T-helper 2 cell (primary cell): ENCODE measurements at regions not wholly inside any gene's neighbourhood (a gene's known extent, or its start where the extent isn't known, plus 50 kb on each side); places are given as distances from the start of the nearest gene placed in this dataset.

Experiments used
- DNase-seq, 5 experiments: peaks; one replicate each; pipeline versions ENCODE4 v3.0.0 to v3.0.0-alpha.2; 2012 to 2022

DNA sequence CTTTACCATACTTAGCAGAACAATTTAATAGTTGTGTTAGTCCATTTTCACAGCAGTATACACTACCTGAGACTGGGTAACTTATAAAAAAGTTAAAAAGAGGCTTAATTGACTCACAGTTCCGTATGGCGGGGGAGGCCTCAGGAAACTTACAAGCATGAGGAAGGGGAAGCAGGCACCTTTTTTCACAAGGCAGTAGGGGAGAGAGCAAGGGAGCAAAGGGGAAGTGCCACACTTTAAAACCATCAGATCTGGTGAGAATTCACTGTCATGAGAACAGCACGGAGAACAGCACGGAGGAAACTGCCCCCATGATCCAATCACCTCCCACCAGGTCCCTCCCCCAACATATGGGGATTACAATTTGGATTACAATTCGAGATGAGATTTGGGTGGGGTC is 269.9 kb downstream of the MTRR start:
- DNase-seq: no peak

DNA sequence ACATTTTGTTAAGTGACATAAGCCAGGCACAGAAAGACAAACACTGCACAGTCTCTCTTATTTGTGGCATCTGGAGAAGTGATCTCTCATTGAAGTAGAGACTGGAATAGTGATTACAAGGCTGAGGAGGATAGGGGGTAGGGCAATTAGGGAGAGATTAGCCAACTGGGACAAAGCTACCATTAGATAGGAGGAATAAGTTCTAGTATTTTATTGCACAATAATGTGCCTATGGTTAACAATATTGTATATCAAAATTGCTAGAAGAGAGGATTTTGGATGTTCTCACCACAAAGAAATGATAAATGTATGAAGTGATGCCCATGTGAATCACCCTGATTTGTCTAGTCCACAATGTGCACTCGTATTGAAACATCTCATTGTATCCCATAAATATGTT is 281.8 kb downstream of the MTRR start:
- no peak for DNase-seq

DNA sequence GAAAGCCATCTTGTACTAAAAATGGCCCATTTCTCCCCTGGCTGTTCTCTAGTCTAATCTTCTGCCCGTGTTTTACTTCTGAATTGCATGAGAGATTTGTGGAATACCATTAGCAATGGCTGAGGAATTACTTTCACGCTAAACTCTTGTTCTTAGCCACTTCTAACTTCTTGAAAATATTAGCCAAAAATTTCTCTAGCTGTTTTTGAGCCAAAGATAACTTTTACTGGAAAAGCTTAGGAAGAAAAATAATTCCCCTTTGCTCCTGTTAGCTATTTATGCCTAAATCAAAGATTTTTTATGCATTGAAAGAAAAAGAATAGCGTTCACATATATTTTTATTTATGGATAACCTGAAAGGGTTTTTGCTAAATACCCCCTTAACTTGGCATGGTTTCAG is 287.8 kb downstream of the MTRR start:
- no peak for DNase-seq

DNA sequence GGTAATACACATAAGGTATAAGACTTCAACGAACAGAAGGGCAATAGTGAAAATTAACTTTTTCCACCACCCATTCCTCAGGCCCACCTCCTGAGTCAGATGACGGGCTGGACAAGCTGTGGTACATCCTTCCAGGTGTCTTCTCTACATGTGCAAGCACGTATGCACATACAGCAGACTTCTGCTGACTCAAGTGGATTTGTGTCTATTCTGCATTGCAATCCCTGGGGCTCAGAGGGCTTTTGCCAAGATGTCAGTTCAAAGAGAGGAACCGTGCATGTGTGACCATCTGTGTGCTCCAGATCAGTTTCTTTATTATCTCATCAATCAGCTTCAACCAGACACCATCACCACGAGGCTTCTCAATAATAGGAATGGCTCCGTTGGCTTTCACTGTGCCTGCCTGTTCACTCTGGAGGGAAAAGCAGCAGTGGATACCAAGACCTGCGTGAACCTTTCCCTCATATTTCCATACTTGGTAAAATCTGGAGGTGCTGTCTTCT is 288.4 kb downstream of the MTRR start:
- no peak for DNase-seq

DNA sequence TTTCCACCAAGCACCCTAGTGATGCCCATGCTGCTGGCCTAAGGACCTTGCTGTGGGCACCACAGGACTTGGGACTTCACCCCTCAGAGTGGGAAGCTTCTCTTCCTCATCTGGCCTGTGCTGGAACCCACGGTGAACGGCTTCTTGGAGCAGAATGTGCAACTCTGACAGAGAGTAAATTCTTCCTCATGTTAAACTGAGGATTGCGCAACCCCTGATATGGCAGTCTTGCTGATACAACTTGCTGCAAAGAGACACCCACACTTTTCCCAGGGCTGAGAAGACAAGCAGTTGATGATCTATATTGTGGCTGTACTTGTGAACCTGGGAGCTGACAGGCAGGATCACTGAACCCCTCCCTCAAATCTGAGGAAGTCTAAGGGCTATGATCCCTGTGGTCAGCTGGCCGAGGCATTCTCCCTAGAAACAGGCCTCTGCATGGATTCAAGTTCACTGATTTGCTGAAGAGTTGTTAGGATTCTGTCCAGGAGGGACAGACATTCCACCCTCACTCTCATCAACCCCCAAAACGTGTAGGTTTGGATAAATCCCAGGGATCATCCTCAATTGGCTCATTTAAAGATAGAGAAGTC is 307.2 kb downstream of the MTRR start:
- no peak for DNase-seq

DNA sequence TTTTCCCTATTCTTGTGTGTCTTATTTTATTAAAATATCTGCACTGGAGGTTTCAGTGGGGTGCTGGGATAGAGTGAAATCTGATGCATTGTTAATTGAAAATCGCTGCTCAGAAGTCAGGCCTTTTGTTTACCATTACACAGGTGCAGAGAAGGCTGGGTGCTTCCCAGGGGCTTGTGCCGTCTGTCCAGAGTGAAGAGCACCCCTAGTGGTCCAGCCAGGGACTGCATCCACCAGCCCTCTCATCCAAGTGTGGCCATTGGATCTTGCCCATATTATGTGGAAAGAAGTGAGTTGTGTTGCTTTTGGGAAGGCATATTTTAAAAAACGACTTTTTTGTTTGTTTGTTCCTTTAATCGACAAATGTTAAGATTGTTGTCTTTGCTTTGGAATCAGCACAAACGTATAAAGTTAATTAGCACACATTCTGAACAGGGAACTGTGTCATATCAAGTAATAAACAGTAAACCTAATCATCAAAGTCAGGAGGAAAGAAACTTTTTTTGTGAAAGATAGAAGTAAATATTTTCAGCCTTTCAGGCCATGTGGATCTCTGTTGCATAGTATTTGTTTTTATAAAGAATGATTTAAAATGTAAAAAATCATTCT is 315.6 kb downstream of the MTRR start:
- DNase-seq: peak in 1 of 5 experiments; percentile 25

DNA sequence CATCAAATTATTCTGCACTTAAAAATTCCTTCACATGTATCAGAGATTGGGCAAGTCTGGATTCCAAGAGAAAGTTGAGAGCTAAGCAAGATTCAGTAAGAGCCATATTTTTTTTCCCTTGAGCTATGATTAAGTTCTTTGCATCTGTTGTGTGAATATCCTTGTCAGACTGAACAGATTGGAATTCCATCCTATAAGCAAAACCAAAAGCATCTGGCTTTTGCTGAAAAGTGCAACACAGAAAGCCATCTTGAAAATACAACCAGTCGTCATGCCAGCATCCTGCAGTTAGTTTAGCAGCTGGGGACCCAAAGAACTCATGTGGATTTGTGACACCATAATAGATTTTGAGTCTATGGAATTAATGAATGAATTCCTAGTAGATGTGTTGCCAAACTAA is 316.9 kb downstream of the MTRR start:
- DNase-seq: no peak

DNA sequence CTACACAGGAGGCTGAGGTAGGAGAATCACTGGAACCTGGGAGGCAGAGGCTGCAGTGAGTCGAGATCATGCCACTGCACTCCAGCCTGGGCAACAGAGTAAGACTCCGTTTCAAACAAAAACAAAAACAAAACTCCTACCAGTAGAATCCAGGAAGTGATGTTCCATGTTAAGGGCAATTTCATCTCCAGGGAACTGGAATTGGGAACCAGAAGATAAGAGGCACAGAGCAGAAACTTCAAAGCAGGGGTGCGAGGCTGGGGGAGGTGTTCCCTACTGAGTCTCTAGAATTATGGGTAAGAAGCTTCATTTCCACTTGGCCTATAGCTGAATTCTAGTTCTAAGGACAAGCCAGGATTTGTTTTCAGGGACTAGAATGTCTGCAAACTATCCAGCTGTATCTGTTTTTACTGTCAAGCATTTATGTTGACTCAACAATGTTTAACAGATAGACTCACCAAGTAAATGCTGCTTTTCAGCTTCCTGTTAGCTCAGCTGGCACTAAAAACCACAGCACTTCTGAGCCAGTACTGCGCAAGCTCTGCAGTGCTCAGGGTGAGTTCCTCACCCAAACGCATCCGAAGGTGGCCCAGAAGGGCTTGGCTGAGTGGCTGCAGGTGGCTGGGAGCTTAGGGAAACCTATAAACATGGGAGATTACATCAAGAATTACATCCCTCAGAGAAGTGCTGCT is 320.1 kb downstream of the MTRR start:
- DNase-seq: no peak

DNA sequence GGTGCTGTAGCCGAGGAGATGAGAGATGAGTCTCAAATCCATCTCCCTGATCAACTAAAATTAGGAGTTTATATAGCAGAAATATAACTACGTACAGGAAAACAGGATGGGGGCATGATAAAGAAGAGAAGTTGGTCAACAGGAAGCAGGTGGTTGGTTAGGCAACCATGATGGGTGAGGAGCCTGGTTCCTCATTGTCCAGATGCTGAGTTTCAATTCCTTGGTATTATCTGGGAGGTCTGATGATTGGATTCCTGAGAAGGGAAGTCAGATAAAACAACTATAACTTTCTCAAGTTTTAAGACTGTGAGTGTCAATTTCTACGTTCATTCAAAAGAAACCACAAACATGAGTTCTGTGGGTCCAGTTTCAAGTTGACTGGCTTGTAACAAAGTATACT is 323.9 kb downstream of the MTRR start:
- DNase-seq: no peak

DNA sequence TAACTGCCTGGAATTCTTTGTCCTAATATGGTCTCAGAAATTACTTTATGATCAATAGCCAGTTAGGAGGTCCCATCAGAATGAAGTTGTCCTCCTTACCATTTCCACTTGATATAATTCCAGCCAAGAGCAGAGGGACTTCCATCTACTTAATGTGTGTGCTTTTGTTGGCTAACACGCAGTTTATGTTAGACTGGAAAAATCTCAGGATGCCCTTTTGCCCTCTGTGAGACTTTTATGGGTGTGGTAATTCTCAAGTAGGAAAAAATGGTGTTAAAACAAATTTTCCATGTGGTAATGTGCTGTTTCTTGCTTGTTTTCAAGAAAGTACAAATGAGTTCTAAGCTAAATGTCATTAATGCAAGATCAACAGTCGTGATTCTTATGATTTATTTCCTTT is 327.1 kb downstream of the MTRR start:
- DNase-seq: no peak

DNA sequence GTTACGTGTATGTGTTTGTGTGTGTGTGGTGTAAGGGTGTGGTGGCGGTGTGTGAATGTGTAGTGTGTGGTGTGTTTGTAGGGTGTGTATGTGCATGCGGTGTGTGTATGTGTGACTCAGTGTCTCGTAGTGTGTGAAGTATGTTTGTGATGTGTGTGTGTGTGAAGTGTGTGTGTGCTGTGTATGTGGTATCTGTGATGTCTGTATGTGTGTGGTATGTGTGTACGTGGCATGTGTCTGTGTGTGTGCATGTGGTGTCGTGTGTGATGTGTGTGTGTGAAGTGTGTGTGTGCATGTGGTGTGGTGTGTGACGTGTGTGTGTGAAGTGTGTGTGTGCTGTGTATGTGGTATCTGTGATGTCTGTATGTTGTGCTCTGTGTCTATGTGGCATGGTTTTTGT is 339.4 kb downstream of the MTRR start:
- DNase-seq: no peak

DNA sequence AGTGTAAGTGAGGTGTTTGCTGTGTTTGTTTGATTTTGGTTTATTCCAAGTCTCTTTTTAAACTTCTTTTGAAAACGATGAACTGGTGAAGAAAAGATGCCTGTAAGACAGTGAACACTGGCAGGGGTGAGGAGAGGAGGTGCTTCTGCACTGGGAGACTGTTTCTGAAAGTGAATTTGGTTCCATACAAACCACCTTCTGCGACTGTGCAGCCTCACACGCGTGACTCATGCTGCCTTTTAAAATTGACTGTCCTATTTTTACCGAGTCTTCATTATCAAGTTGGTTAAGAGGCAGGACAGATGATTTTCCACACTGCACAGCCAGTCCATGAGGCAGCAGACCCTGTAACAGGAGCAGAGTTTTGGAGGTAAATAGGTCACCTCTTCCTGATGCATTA is 340.6 kb downstream of the MTRR start:
- no peak for DNase-seq

DNA sequence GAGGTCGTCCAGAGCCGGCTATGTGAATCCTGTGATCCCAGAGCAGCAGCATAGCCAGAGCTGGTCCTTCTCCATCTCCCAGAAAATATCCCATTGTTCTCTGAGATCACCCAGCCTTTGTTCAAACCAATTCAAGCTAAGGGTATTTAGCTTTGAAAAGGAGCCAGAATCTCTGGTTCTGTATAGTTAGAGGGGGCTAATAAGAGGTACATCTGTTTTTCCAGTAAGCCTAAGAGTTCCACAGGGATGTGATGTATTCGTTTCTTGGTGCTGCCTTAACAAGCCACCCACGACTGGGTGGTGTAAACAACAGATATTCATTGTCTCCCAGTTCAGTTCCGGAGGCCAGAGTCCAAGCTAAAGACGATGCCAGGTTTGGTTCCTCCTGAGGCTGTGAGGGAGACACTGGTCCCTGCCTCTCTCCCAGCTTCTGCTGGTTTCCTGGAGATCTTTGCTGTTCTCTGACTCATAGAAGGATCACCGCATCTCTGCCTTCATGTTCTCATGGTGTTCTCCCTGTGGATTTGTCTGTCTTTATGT is 344.8 kb downstream of the MTRR start:
- no peak for DNase-seq

DNA sequence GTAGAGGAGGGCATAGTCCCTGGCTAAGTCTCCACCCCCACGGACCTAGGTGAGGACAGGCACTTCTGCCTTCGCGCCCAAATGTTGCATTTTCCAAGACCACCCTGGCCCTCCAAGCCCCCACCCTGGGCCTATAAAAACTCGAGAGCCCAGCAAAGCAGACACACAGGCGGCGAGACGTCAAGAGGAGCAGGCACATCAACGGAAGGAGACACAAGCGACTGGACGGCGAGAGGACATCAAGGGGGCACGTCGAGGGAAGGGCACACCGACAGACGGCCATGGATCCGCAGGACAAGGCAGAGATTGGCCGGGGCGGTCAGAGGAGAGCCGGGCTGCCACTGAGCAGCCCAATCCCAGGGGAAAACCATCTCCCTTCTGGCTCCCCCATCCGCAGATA is 348.0 kb downstream of the MTRR start:
- no peak for DNase-seq

DNA sequence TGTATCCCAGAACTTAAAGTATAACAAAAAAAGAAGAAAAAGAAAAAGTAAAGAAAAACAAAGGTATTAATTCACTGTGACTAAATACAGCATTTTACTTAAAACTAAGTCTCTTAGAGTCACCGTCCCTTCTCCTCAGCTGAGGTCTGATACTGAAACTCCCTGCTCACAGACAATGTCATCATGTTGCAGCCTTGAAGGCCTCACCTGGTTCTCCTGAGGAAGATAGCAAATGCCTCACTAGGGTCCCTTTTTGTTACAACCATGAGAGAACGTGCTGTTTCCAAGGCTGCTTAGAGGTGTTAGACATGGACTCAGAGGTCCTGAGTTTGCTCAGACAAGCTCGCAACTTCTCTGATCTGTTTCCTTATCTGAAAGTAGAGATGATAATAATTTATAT is 357.2 kb downstream of the MTRR start:
- DNase-seq: no peak

DNA sequence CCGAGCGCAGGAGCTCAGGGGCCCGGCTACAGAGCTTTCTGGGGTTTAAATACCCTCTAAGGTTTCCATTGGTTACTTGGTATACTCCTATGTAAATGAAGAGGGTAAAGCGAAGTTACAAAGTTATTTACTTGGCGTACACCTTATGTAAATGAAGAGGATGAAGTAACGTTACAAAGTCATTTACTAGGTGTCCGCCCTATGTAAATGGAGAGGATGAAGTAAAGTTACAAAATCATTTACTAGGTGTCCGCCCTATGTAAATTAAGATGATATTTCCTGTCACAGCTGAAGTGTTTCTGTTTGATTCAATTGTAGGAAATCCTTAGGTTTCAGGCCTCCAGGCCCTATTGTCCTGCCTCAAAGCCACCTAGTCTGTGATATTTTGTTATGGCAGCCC is 358.2 kb downstream of the MTRR start:
- no peak for DNase-seq

DNA sequence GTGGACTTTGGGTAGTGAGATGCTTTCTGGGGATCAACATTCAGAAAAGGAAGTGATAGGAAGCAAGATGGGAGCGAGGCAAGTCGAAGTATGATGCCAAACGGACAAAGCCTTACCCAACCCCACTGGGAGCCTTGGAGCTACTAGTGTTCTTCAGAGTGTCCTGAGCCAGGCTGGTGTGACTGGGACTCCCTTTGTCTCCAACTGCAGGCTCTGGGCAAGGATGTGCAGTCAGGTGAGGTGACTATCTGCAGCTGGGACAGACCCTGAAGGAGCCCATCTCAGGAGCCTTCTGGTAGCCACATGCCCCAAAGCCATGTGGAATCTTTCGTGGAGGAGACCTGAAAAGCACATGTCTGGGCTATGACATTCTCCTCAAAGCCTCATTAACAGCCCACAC is 360.6 kb downstream of the MTRR start:
- no peak for DNase-seq

DNA sequence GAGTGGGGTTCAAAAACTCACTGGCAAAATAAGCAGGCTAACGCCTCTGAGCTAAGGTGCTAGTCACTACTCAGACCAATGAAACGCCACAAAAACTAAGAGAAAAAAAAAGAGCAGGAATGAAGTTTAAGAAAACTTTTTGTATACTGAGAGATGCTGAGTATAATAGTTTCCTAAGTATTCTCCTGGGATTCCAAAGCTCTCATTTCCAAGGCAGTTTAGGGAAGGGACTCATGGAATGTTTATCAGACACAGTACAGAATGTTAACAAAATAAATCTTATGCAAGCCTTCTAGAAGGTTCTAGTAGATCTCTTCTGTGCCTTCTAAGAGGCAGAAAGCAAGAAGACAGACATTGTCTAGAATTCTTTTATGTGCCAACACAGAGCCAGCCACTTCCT is 361.9 kb downstream of the MTRR start:
- no peak for DNase-seq

DNA sequence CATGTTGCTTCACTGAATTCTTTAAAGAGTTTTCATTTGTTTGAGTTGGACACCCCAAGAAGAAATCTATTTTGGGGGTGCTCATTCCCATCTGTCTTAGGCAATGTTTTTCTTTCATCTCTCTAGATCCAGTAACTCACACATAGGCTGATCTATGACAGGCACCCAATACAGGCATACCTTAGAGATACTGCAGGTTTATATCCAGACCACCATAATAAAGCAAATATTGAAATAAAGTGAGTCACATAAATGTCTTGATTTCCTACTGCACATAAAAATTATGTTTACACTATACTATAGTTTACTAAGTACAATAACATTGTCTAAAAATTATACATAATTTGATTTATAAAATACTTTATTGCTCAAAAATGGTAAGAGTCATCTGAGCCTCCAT is 364.5 kb downstream of the MTRR start:
- no peak for DNase-seq

DNA sequence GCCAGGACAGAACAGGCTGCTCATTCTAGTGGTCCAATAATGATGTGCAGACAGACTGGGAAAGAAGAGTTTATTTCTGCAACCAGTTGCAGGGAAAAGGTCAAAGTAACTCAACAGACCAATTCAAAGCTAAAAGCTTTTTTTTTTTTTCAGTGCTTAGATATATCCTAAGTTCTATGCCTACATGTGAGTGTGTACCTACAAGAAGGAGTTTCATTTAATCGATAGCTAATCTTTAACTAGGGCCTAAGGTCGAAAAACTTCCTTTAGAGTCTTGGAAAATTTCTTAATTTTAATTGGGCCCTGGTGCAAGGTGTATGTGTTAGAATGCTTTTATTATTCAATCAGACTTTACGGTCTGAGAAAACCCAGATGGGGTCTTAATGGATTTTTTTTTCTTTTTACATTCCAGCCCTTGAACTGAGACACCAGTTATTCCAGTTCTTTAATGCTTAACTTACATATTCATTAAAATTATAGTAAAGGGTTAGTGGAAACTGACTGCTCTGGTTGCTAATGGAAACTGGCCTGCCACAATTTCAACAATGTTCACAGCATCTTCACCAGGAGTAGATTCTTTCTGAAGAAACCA is 365.3 kb downstream of the MTRR start:
- DNase-seq: no peak

DNA sequence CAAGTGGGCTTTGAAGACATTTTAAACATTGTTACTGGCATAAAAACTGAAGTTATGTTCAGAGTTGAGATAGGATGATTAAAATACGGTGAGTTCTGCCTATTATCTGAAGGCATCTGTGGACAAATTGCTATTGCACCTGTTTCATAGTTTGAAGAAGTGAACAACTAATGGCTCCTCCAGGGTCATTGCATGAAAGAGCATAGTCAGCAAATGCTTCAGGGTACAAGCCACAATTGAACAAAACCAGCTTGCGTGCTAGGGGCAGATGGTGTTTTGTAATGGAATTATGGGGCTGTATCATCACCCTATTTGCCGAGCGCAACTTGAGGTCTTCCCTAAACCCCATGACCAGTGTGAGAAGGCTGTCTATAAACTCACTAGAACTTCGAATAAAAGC is 369.1 kb downstream of the MTRR start:
- no peak for DNase-seq

DNA sequence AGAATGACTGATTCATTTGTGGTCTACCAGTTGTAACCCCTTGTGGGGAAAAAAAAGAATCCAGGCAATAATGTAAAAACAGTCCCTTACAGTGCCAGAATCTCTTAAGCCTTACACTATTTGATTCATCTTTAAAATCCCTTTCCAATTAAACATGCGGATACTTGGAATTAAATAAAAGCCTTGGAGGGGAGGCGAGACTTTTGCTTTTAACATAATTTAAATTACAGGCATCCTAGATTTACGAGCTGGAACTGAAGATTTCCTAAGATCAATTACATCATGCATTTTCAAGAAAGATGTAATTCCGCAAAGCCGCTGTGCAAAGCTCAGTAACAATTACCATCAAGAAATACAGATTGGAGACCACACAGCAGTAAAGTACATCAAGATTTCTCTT is 370.2 kb downstream of the MTRR start:
- no peak for DNase-seq

DNA sequence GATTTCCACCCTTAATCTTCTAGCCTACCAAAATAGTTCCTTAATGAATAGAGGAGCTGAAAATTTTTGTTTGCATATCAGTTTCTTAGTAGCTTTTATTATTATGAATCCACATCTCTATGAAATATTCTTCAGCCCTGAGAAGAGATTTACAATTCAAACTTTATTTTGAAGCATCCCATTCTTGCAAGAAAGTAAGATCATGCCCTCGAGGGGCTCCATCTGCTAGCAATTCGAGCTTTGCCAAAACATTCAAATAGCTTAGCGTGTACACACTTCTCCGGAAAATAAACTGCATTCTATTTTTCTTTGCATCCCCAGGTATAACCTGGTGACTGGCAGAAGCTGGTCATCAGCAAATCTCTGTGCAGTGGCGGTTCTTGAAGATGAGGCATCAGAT is 370.7 kb downstream of the MTRR start:
- DNase-seq: no peak

DNA sequence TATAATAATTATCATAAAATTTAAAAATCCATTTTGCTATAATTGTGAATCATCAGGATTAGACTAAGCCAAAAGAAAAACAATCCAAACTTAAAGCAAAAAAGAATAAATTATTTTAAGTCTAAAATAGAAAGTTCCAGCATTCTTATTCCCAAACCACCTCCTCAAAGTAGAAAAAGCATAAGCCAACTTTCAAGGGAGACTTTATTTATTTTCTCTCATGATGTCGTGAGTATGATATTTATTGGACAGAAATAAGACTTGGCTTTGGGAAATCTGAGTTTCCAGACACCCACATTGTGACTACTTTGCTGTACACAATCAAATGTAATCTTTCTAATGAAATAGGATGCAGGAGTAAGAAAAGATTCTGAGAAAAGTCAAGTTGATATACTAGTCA is 372.1 kb downstream of the MTRR start:
- no peak for DNase-seq
